ENCODE measurements at regions not wholly inside any gene's neighbourhood (a gene's known extent, or its start where the extent isn't known, plus 50 kb on each side); places are given as distances from the start of the nearest gene placed in this dataset.
"Not testable (repeated sequence)": the region's sequence is repeated elsewhere in the genome, so short reads cannot be mapped to it uniquely, and the experiment has no call there.

GRCh38 chr6:145143379-145143778 is 591.9 kb downstream of the EPM2A start:
- DNase-seq = no peak

- no peak for DNase-seq
Measured at GRCh38 chr6:145147559-145147958, 587.8 kb downstream of the EPM2A start.

- peak; percentile 5 for DNase-seq
Measured at GRCh38 chr6:145147981-145148749, 587.2 kb downstream of the EPM2A start.

GRCh38 chr6:145148776-145149175 is 586.5 kb downstream of the EPM2A start:
- DNase-seq = no peak

- no peak for DNase-seq
Measured at GRCh38 chr6:145151624-145152023, 583.7 kb downstream of the EPM2A start.

GRCh38 chr6:145153495-145153894 is 581.8 kb downstream of the EPM2A start:
- DNase-seq = no peak

GRCh38 chr6:145155411-145155810 is 579.9 kb downstream of the EPM2A start:
- DNase-seq = no peak

- DNase-seq = no peak
Measured at GRCh38 chr6:145155873-145156782, 579.2 kb downstream of the EPM2A start.

GRCh38 chr6:145158636-145159035 is 576.7 kb downstream of the EPM2A start:
- DNase-seq = not testable (repeated sequence)

GRCh38 chr6:145159921-145160320 is 575.4 kb downstream of the EPM2A start:
- DNase-seq = no peak

GRCh38 chr6:145161501-145161900 is 573.8 kb downstream of the EPM2A start:
- DNase-seq = no peak

GRCh38 chr6:145169726-145170224 is 565.5 kb downstream of the EPM2A start:
- no peak for DNase-seq

GRCh38 chr6:145175470-145175869 is 559.9 kb downstream of the EPM2A start:
- no peak for DNase-seq

GRCh38 chr6:145178391-145178790 is 556.9 kb downstream of the EPM2A start:
- DNase-seq = no peak

- no peak for DNase-seq
Measured at GRCh38 chr6:145187491-145188206, 547.7 kb downstream of the EPM2A start.

- no peak for DNase-seq
Measured at GRCh38 chr6:145189836-145190235, 545.5 kb downstream of the EPM2A start.

GRCh38 chr6:145194389-145194788 is 540.9 kb downstream of the EPM2A start:
- no peak for DNase-seq

GRCh38 chr6:145199961-145200360 is 535.4 kb downstream of the EPM2A start:
- no peak for DNase-seq

GRCh38 chr6:145204301-145204700 is 531.0 kb downstream of the EPM2A start:
- DNase-seq = no peak

GRCh38 chr6:145206247-145206907 is 528.9 kb downstream of the EPM2A start:
- no peak for DNase-seq

GRCh38 chr6:145208474-145208873 is 526.8 kb downstream of the EPM2A start:
- DNase-seq = no peak

GRCh38 chr6:145209272-145209671 is 526.0 kb downstream of the EPM2A start:
- DNase-seq = no peak

GRCh38 chr6:145212813-145213212 is 522.5 kb downstream of the EPM2A start:
- no peak for DNase-seq
